Gastrocnemius medialis (tissue), 4 donors: ENCODE measurements at regions not wholly inside any gene's neighbourhood (a gene's known extent, or its start where the extent isn't known, plus 50 kb on each side); places are given as distances from the start of the nearest gene placed in this dataset.

Experiments used
- CTCF ChIP-seq, 5 experiments: fragments of 450-650 bp in 3 of 5; fragments of 200-600 bp in 2 of 5; sonication (generic) in 2 of 5; IDR thresholded peaks in 4 of 5; conservative IDR thresholded peaks in 1 of 5; 1 replicate in 4 of 5; 2 replicates in 1 of 5; pipeline ENCODE4 v1.5.1; 2016 to 2019; ENCODE audit warnings: antibody characterized with exemption in 5 of 5, mild to moderate bottlenecking in 3 of 5, moderate library complexity in 3 of 5
- POLR2A ChIP-seq, 2 donors: fragments of 450-650 bp; IDR thresholded peaks; one replicate each; pipeline ENCODE4 v1.6.1; 2017; ENCODE audit warnings: antibody characterized with exemption in 2 of 2, mild to moderate bottlenecking in 2 of 2, moderate library complexity in 2 of 2

- TF ChIP-seq CTCF (IDR thresholded peaks at IDR 0.05 in 4 of 5, conservative IDR thresholded peaks at IDR 0.05 in 1 of 5) (no peak), POLR2A (IDR thresholded peaks at IDR 0.05) (no peak)
Observed at GRCh38 chr3:67245545-67245944, 247.4 kb downstream of the KBTBD8 start.
